GM12865 (cell line): ENCODE measurements at regions not wholly inside any gene's neighbourhood (a gene's known extent, or its start where the extent isn't known, plus 50 kb on each side); places are given as distances from the start of the nearest gene placed in this dataset.

Experiments
- DNase-seq: peaks from one replicate; pipeline ENCODE4 v3.0.0; 2010; ENCODE audit warnings: low read depth
- H3K4me3 ChIP-seq: 2 replicates; pipeline ENCODE4 v1.5.1; 2011; ENCODE audit warnings: mild to moderate bottlenecking, low read depth, low read length, control low read depth
- TF ChIP-seq, protein P1 (sequence below): IDR thresholded peaks from 2 replicates; pipeline ENCODE4 v1.5.1; 2011; ENCODE audit warnings: low read length, control low read depth, low read depth, inconsistent platforms; ENCODE audit not compliant: insufficient read depth; ENCODE audit errors: missing control alignments

DNA sequence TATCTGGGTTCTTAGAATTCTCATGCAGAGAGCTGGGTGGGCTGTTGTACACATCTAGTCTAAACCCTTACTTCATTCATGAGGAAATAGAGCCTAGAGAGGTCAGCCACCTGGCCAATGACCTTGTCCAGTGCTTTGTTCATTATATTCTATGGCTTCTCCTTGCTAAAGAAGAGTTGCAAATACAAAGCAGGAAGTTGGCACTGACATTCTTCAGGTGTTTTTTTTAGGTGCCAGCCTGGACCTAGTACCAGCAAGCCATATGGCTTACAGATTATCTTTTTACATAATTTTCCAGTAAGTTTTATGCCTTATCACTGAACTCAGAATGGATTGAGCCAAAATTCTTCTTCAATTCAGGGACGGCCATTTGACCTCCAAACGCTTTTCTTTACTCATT, 54.7 kb upstream of the PGM2 start:
- no peak overlapping the region for H3K4me3 ChIP-seq
- TF ChIP-seq, protein P1, sequence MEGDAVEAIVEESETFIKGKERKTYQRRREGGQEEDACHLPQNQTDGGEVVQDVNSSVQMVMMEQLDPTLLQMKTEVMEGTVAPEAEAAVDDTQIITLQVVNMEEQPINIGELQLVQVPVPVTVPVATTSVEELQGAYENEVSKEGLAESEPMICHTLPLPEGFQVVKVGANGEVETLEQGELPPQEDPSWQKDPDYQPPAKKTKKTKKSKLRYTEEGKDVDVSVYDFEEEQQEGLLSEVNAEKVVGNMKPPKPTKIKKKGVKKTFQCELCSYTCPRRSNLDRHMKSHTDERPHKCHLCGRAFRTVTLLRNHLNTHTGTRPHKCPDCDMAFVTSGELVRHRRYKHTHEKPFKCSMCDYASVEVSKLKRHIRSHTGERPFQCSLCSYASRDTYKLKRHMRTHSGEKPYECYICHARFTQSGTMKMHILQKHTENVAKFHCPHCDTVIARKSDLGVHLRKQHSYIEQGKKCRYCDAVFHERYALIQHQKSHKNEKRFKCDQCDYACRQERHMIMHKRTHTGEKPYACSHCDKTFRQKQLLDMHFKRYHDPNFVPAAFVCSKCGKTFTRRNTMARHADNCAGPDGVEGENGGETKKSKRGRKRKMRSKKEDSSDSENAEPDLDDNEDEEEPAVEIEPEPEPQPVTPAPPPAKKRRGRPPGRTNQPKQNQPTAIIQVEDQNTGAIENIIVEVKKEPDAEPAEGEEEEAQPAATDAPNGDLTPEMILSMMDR: no peak
- no peak for DNase-seq

DNA sequence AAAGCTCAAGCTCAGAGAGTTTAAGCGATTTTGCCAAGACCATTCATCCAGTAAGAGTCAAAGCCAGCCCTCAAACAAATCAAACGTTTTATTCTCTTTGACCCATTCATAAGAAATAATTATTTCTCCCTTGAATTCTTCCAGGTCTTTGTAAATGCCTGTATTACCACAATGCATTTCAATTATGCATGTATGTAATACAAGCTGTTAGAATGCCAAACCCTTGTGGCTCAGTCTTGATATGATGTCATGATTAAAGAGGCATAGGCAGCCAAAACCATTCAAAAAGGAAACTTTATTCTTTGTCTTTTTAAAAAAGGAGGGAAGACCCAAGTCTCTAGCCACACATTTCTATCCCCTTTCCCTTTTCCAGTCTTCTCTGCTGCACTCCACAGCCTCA, 56.5 kb upstream of the PGM2 start:
- no peak for DNase-seq
- H3K4me3 ChIP-seq: no peak overlapping the region
- TF ChIP-seq, protein P1: no peak

DNA sequence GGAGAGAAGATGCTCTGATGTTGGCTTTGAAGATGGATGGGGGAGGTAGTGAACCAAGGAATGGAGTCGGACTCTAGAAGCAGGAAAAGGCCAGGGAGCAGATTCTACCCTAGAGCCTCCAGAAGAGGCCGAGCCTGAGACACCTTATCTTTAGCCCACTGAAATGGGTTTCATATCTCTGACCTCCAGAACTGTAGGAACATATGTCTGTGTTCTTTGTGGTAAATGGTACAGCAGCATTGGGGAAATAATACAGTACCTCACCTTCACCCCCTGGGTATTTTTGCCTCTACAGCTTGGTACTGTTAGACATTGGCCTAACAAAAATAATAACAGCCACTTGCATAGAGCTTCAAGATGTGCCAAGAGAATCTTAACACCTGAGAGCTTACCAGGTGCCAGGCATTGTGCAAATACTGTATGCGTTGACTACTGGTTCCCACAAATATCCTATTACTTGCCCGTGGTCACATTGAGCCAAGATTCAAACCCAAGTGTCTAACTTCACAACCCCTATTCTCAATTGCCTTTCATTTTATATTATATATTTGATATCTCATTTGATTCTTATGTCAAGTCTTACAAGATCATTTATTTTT, 57.0 kb upstream of the PGM2 start:
- no peak for DNase-seq
- TF ChIP-seq, protein P1: no peak
- H3K4me3 ChIP-seq: no peak overlapping the region

DNA sequence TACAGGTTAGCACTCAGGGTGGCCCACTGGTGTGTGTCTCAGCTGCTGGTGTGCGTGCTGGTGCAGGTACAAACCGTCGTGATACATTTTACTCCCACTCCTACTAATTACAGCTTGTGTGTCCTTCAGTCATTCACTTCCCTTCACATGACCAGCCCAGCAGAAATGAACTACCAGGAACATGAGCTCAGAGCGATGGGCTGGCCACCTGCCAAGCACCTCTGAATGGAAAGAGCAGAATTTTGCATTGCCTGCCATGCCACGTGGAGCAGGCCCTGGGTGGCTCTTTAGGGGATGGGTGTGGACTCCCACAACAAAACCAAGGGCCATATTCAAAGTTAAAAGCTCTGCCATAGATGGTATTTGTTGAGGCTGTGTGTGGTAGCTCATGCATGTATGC, 58.9 kb upstream of the PGM2 start:
- TF ChIP-seq, protein P1: no peak
- peak; percentile 10 for DNase-seq
- no peak overlapping the region for H3K4me3 ChIP-seq

DNA sequence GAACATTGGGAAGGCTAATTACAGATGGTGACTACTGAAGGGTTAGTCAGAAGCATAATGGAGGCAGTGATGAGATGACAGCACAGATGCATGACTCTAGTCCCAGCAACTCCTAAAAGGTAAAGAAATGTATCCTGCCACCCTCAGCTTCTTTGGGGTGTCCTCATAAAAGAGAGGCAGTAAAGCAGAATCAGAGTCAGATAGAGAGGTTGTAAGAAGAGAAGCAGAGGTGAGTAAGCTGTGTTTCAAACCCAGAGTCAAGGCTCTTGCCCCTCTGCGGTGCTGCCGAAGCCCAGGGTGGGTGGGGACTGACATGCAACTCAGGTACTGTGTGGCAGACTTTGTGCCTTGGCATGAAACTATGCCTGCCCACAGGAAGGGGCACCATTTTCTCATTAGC, 59.5 kb upstream of the PGM2 start:
- no peak overlapping the region for H3K4me3 ChIP-seq
- DNase-seq: no peak
- TF ChIP-seq, protein P1: no peak

DNA sequence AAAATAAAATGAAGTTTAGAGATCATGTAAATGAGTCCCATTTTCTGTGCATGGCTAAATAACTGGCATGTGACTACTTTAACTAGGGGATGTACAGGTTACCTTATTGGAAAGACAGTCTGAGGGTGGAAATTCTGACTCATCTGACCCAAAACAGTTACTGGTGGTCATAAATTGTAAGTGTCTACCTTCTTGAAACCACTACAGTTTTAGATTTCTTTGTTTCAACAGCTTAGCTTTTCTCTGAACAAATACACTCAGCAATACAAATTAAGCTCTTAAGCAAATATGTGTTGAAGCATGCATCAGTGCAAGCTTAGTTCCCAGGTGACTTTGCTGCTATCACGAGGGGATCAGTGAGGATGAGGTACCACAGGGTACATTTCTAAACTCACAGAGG, 60.7 kb upstream of the PGM2 start:
- TF ChIP-seq, protein P1: no peak
- peak; percentile 41 for DNase-seq
- no peak overlapping the region for H3K4me3 ChIP-seq

DNA sequence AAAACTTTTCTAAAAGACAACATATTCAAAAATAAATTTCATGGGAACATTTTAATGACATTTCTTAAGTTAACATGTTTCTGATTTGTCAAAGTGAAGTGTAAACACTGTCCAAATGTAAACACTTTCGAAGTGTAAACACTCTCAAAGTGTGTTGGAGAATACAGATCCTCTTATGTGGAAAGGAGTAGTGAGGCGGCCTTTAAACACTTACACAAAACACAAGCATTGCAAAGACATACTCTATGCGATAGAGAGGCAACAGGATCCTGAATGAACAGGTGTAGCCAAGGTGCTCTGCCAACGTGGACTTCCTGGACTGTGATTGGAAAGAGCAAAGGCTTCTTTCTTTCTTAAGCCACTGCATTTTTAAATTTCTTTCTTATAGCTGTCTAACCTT, 62.7 kb upstream of the PGM2 start:
- no peak for DNase-seq
- TF ChIP-seq, protein P1: no peak
- no peak overlapping the region for H3K4me3 ChIP-seq
